Activated B cell treated with CpG ODN at 0.5 μM for 24 hours (primary cell): ENCODE measurements at regions not wholly inside any gene's neighbourhood (a gene's known extent, or its start where the extent isn't known, plus 50 kb on each side); places are given as distances from the start of the nearest gene placed in this dataset.

Source experiments
- ATAC-seq: fragments of 200-7000 bp; cut with Tn5 transposase; one replicate; pipeline ENCODE4 v1.10.0; 2021; ENCODE audit warnings: low read depth, mild to moderate bottlenecking, moderate library complexity
- CTCF ChIA-PET: fragments of 350-600 bp; sonication (Branson Sonifier 250); formaldehyde crosslinking; loops from one replicate; lab custom pipeline; 2021; ENCODE audit warnings: antibody characterized with exemption; lab: Charles Lee
- POLR2A ChIA-PET: fragments of 350-600 bp; sonication (Branson Sonifier 250); formaldehyde crosslinking; loops from one replicate; lab custom pipeline; 2021; ENCODE audit warnings: antibody characterized with exemption; lab: Charles Lee
- DNase-seq: peaks from one replicate; pipeline ENCODE4 v3.0.0; 2022
- H3K27ac Mint-ChIP-seq: one replicate; pipeline ENCODE4 v1.8.0; 2020; ENCODE audit warnings: mixed read lengths
- H3K27me3 Mint-ChIP-seq: one replicate; pipeline ENCODE4 v1.8.0; 2021; ENCODE audit warnings: mixed read lengths
- H3K36me3 Mint-ChIP-seq: one replicate; pipeline ENCODE4 v1.8.0; 2021; ENCODE audit warnings: low read depth, mixed read lengths
- H3K4me1 Mint-ChIP-seq: one replicate; pipeline ENCODE4 v1.8.0; 2021; ENCODE audit warnings: mixed read lengths
- H3K4me3 Mint-ChIP-seq: one replicate; pipeline ENCODE4 v1.8.0; 2020; ENCODE audit warnings: mild to moderate bottlenecking, mixed read lengths
- H3K9me3 Mint-ChIP-seq: one replicate; pipeline ENCODE4 v1.8.0; 2020; ENCODE audit warnings: mixed read lengths
- CTCF ChIP-seq: fragments of 200-600 bp; IDR thresholded peaks from one replicate; pipeline ENCODE4 v1.8.0; 2022; ENCODE audit warnings: antibody characterized with exemption, mild to moderate bottlenecking
- intact Hi-C: fragments of 100-400 bp; cut with micrococcal nuclease; formaldehyde crosslinking; loops from one replicate; pipeline ENCODE4 v1.15.1; 2024

GRCh38 chr18:39480494-39481195 is 1915.0 kb upstream of the CELF4 start:
- no peak overlapping the region for H3K4me3 Mint-ChIP-seq
- intact Hi-C loops, result no loop called here
- ChIA-PET CTCF (no interaction called here), POLR2A (no interaction called here)
- DNase-seq (no peak), ATAC-seq (no peak)
- no peaks in the 10 kb centered on the region for H3K9me3 Mint-ChIP-seq
- no peaks in the 10 kb centered on the region for H3K4me1 Mint-ChIP-seq
- no peaks in the 10 kb centered on the region for H3K27me3 Mint-ChIP-seq
- no peak for TF ChIP-seq CTCF
- no peaks in the 10 kb centered on the region for H3K36me3 Mint-ChIP-seq
- H3K27ac Mint-ChIP-seq, result no peak overlapping the region

GRCh38 chr18:39464006-39464405 is 1898.4 kb upstream of the CELF4 start:
- intact Hi-C loops, result no loop called here

GRCh38 chr18:39462436-39462835 is 1896.8 kb upstream of the CELF4 start:
- H3K4me1 Mint-ChIP-seq, result no peaks in the 10 kb centered on the region
- DNase-seq (no peak), ATAC-seq (no peak)
- TF ChIP-seq CTCF, result no peak
- no peaks in the 10 kb centered on the region for H3K36me3 Mint-ChIP-seq
- H3K9me3 Mint-ChIP-seq, result no peaks in the 10 kb centered on the region
- ChIA-PET CTCF (interaction anchor here (0.6 kb wide), 1 partner anchor 460 kb away, joined by 3 read pairs; no protein-coding TSS in a partner anchor), POLR2A (no interaction called here)
- intact Hi-C loops, result no loop called here
- no peak overlapping the region for H3K4me3 Mint-ChIP-seq
- H3K27me3 Mint-ChIP-seq, result no peaks in the 10 kb centered on the region
- H3K27ac Mint-ChIP-seq, result no peak overlapping the region

More at GRCh38 chr18:39464006-39464405, 1898.4 kb upstream of the CELF4 start:
- DNase-seq (no peak), ATAC-seq (no peak)
- H3K4me1 Mint-ChIP-seq, result no peaks in the 10 kb centered on the region
- H3K27me3 Mint-ChIP-seq, result no peaks in the 10 kb centered on the region
- no peaks in the 10 kb centered on the region for H3K9me3 Mint-ChIP-seq
- no peaks in the 10 kb centered on the region for H3K36me3 Mint-ChIP-seq
- POLR2A ChIA-PET, result no interaction called here
- no peak overlapping the region for H3K4me3 Mint-ChIP-seq
- CTCF ChIA-PET, result no interaction called here
- no peak for TF ChIP-seq CTCF
- H3K27ac Mint-ChIP-seq, result no peak overlapping the region

GRCh38 chr18:39460136-39460535 is 1894.5 kb upstream of the CELF4 start:
- no peaks in the 10 kb centered on the region for H3K27me3 Mint-ChIP-seq
- no peak for TF ChIP-seq CTCF
- ChIA-PET CTCF (no interaction called here), POLR2A (no interaction called here)
- intact Hi-C loops, result no loop called here
- DNase-seq (no peak), ATAC-seq (no peak)
- H3K4me1 Mint-ChIP-seq, result no peaks in the 10 kb centered on the region
- H3K4me3 Mint-ChIP-seq, result no peak overlapping the region
- no peaks in the 10 kb centered on the region for H3K9me3 Mint-ChIP-seq
- H3K36me3 Mint-ChIP-seq, result no peaks in the 10 kb centered on the region
- H3K27ac Mint-ChIP-seq, result no peak overlapping the region

GRCh38 chr18:39455285-39455684 is 1889.7 kb upstream of the CELF4 start:
- H3K27me3 Mint-ChIP-seq, result no peaks in the 10 kb centered on the region
- no peaks in the 10 kb centered on the region for H3K4me1 Mint-ChIP-seq
- no peak overlapping the region for H3K27ac Mint-ChIP-seq
- ChIA-PET CTCF (no interaction called here), POLR2A (no interaction called here)
- ATAC-seq, result no peak
- DNase-seq, result no peak
- intact Hi-C loops, result no loop called here
- no peak for TF ChIP-seq CTCF
- no peaks in the 10 kb centered on the region for H3K36me3 Mint-ChIP-seq
- no peaks in the 10 kb centered on the region for H3K9me3 Mint-ChIP-seq
- H3K4me3 Mint-ChIP-seq, result no peak overlapping the region
